GM23338 (cell line): ENCODE measurements at regions not wholly inside any gene's neighbourhood (a gene's known extent, or its start where the extent isn't known, plus 50 kb on each side); places are given as distances from the start of the nearest gene placed in this dataset.

Experiments
- ATAC-seq: fragments of 200-7000 bp; cut with Tn5 transposase; 3 replicates; pipeline ENCODE4 v1.9.1; 2020
- DNase-seq: peaks from one replicate; pipeline ENCODE4 v3.0.0-alpha.2; 2015; ENCODE audit warnings: low spot score
- H2AFZ ChIP-seq: fragments of 200-600 bp; sonication (generic); 2 replicates; pipeline ENCODE4 v1.8.0; 2016; ENCODE audit warnings: antibody characterized with exemption, mild to moderate bottlenecking, moderate library complexity
- H3F3A ChIP-seq: fragments of 200-600 bp; sonication (generic); replicated peaks from 2 replicates; pipeline ENCODE4 v1.8.0; 2017; ENCODE audit warnings: antibody characterized with exemption, mixed run types, low read depth
- H3K27ac ChIP-seq: fragments of 200-600 bp; sonication (generic); 2 replicates; pipeline ENCODE4 v1.6.1; 2016; ENCODE audit warnings: low read depth
- H3K27me3 ChIP-seq: fragments of 200-600 bp; sonication (generic); 2 replicates; pipeline ENCODE4 v1.8.0; 2016; ENCODE audit warnings: mild to moderate bottlenecking, mixed run types, moderate library complexity; ENCODE audit not compliant: insufficient read depth
- H3K36me3 ChIP-seq: fragments of 200-600 bp; sonication (generic); 2 replicates; pipeline ENCODE4 v1.8.0; 2016; ENCODE audit warnings: mild to moderate bottlenecking; ENCODE audit not compliant: insufficient read depth
- H3K4me1 ChIP-seq: fragments of 200-600 bp; sonication (generic); 2 replicates; pipeline ENCODE4 v1.8.0; 2016; ENCODE audit warnings: mild to moderate bottlenecking, moderate library complexity; ENCODE audit not compliant: insufficient read depth
- H3K4me2 ChIP-seq: fragments of 200-600 bp; sonication (generic); 2 replicates; pipeline ENCODE4 v1.7.1; 2017; ENCODE audit warnings: mixed run types
- H3K4me3 ChIP-seq: fragments of 200-600 bp; sonication (generic); 2 replicates; pipeline ENCODE4 v1.6.1; 2016; ENCODE audit warnings: mixed run types
- H3K79me2 ChIP-seq: fragments of 200-600 bp; sonication (generic); replicated peaks from 2 replicates; pipeline ENCODE4 v1.8.0; 2017; ENCODE audit warnings: mild to moderate bottlenecking; ENCODE audit not compliant: insufficient read depth
- H3K9me2 ChIP-seq: fragments of 200-600 bp; sonication (generic); 2 replicates; pipeline ENCODE4 v1.8.0; 2017; ENCODE audit not compliant: insufficient read depth
- H4K20me1 ChIP-seq: fragments of 200-600 bp; sonication (generic); replicated peaks from 2 replicates; pipeline ENCODE4 v1.8.0; 2017; ENCODE audit warnings: mild to moderate bottlenecking; ENCODE audit not compliant: insufficient read depth
- H3K27ac Mint-ChIP-seq: 2 replicates; pipeline ENCODE4 v1.8.0; 2020; ENCODE audit warnings: inconsistent platforms, mild to moderate bottlenecking, moderate library complexity, mixed read lengths
- H3K27me3 Mint-ChIP-seq: 3 replicates; pipeline ENCODE4 v1.8.0; 2022; ENCODE audit warnings: low read depth, mild to moderate bottlenecking, moderate library complexity, mixed read lengths, inconsistent platforms; ENCODE audit not compliant: insufficient read depth, poor library complexity
- H3K36me3 Mint-ChIP-seq: 3 replicates; pipeline ENCODE4 v1.8.0; 2021; ENCODE audit warnings: low read depth, mild to moderate bottlenecking, inconsistent platforms, moderate library complexity, mixed read lengths
- H3K4me1 Mint-ChIP-seq: 3 replicates; pipeline ENCODE4 v1.8.0; 2020; ENCODE audit warnings: mild to moderate bottlenecking, inconsistent platforms, mixed read lengths
- H3K4me3 Mint-ChIP-seq: 3 replicates; pipeline ENCODE4 v1.8.0; 2021; ENCODE audit warnings: moderate library complexity, mild to moderate bottlenecking, inconsistent platforms, mixed read lengths
- H3K9me3 Mint-ChIP-seq: 3 replicates; pipeline ENCODE4 v1.8.0; 2020; ENCODE audit warnings: moderate library complexity, mild to moderate bottlenecking, inconsistent platforms, mixed read lengths
- CTCF ChIP-seq, 2 experiments: fragments of 200-600 bp in 1 of 2; sonication (generic) in 1 of 2; conservative IDR thresholded peaks; 2 replicates each; pipeline versions ENCODE4 v1.5.1 to v1.6.1; 2016 to 2017; ENCODE audit warnings: antibody characterized with exemption in 2 of 2, low read depth in 2 of 2, mild to moderate bottlenecking in 2 of 2, moderate library complexity in 1 of 2
- EZH2 ChIP-seq: fragments of 200-600 bp; sonication (generic); IDR thresholded peaks from one replicate; pipeline ENCODE4 v1.8.0; 2017; ENCODE audit warnings: antibody characterized with exemption, mild to moderate bottlenecking, low read depth; ENCODE audit not compliant: unreplicated experiment
- JUNB ChIP-seq: IDR thresholded peaks from one replicate; pipeline ENCODE4 v1.6.1; 2016; ENCODE audit warnings: antibody characterized with exemption; ENCODE audit not compliant: unreplicated experiment
- NANOG ChIP-seq: IDR thresholded peaks from 2 replicates; pipeline ENCODE4 v1.6.1; 2016; ENCODE audit warnings: antibody characterized with exemption, borderline replicate concordance
- POLR2AphosphoS5 ChIP-seq: IDR thresholded peaks from 2 replicates; pipeline ENCODE4 v1.6.1; 2016; ENCODE audit warnings: antibody characterized with exemption, low read depth
- REST ChIP-seq: IDR thresholded peaks from one replicate; pipeline ENCODE4 v1.6.1; 2018; ENCODE audit warnings: antibody characterized with exemption; ENCODE audit not compliant: unreplicated experiment
- ZNF114 ChIP-seq: fragments of 250-450 bp; sonication (Bioruptor Pico); IDR thresholded peaks from 2 replicates; pipeline ENCODE4 v1.5.0; 2020; ENCODE audit warnings: mild to moderate bottlenecking, moderate library complexity
- ZNF331 ChIP-seq: fragments of 250-450 bp; sonication (Bioruptor Pico); IDR thresholded peaks from 2 replicates; pipeline ENCODE4 v1.5.0; 2020; ENCODE audit warnings: low read depth, mild to moderate bottlenecking, moderate library complexity

GRCh38 chr10:9848278-9848677 is 1169.4 kb upstream of the CELF2 start:
- no peak for ATAC-seq
- DNase-seq = no peak
- H3K27ac Mint-ChIP-seq = no peak overlapping the region

More at GRCh38 chr10:9848278-9848677, 1169.4 kb upstream of the CELF2 start:
- Mint-ChIP-seq H3K27me3 (peaks cover 1% of the 10 kb centered on the region), H3K4me1 (peaks cover 7% of the 10 kb centered on the region; the same call in 1 of the 3 replicates), H3K4me3 (no peak overlapping the region), H3K9me3 (peaks cover 55% of the 10 kb centered on the region), H3K36me3 (peaks cover 41% of the 10 kb centered on the region)
- no peak overlapping the region for H3K4me3 ChIP-seq
- H3K36me3 ChIP-seq = peaks cover 8% of the 10 kb centered on the region; the same call in 1 of the 2 replicates
- no peaks in the 10 kb centered on the region for H3K79me2 ChIP-seq
- H3K4me2 ChIP-seq = no peak overlapping the region
- no peak overlapping the region for H2AFZ ChIP-seq
- no peak for TF ChIP-seq CTCF (conservative IDR thresholded peaks at IDR 0.05; ENCODE audit: low read depth in 2 of 2)
- TF ChIP-seq ZNF114 (CRISPR knock-in tag) = no peak
- no peak for TF ChIP-seq EZH2
- no peak for TF ChIP-seq ZNF331 (CRISPR knock-in tag)
- TF ChIP-seq REST = no peak
- TF ChIP-seq JUNB = no peak
- no peak for TF ChIP-seq NANOG
- no peak for TF ChIP-seq POLR2AphosphoS5
- no peaks in the 10 kb centered on the region for H3F3A ChIP-seq
- no peaks in the 10 kb centered on the region for H4K20me1 ChIP-seq
- H3K27me3 ChIP-seq = no peaks in the 10 kb centered on the region
- H3K9me2 ChIP-seq = peaks cover 9% of the 10 kb centered on the region; the same call in 1 of the 2 replicates
- H3K4me1 ChIP-seq = no peaks in the 10 kb centered on the region
- H3K27ac ChIP-seq = no peak overlapping the region
